HuH-7.5 (cell line): ENCODE measurements at regions not wholly inside any gene's neighbourhood (a gene's known extent, or its start where the extent isn't known, plus 50 kb on each side); places are given as distances from the start of the nearest gene placed in this dataset.
"Not testable (repeated sequence)": the region's sequence is repeated elsewhere in the genome, so short reads cannot be mapped to it uniquely, and the experiment has no call there.

Experiments used
- DNase-seq: peaks from one replicate; pipeline ENCODE4 v3.0.0; 2011; ENCODE audit warnings: low spot score

GRCh38 chr2:395886-396285 is 108.0 kb upstream of the ALKAL2 start:
- no peak for DNase-seq

- DNase-seq = no peak
Measured at GRCh38 chr2:393711-394696, 106.1 kb upstream of the ALKAL2 start.

DNA sequence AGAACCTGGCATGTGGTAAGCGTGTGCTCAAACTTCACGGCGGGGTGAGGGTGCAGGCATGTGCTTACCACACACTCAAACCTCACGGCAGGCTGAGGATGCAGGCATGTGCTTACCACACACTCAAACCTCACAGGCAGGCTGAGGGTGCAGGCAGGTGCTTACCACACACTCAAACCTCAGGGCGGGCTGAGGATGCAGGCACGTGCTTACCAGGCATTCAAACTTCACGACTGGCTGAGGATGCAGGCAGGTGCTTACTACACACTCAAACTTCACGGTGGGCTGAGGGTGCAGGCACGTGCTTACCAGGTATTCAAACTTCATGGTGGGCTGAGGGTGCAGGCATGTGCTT is 105.0 kb upstream of the ALKAL2 start:
- DNase-seq = no peak

GRCh38 chr2:392181-392925 is 104.5 kb upstream of the ALKAL2 start:
- no peak for DNase-seq

DNA sequence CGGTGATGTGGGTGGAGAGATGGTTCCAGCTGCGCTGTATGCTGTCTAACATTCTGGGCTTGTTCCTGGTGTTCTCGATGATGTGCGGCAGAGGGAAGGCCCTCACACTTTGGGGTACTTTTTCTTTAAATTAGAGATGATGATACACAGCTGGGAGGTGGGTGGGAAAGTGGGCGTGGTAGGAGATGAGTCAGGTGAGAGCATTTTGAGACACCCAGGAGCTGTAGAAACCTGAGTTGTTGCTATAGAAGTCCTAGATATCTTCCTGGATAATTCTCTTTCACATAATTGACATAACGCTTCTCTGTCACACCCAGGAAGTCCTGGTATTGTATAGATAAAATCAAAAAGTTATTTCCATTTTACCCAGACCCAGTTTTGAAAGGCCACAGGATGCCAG is 103.8 kb upstream of the ALKAL2 start:
- no peak for DNase-seq

GRCh38 chr2:390959-391358 is 103.1 kb upstream of the ALKAL2 start:
- no peak for DNase-seq

GRCh38 chr2:389985-390384 is 102.1 kb upstream of the ALKAL2 start:
- not testable (repeated sequence) for DNase-seq

DNA sequence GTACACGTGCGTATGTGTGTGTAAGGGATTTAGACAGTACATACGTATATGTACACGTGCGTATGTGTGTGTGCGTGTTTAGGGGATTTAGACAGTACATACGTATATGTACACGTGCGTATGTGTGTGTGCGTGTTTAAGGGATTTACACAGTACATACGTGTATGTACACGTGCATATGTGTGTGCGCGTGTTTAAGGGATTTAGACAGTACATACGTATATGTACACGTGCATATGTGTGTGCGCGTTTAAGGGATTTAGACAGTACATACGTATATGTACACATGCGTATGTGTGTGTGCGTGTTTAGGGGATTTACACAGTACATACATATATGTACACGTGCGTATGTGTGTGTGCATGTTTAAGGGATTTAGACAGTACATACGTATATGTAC is 100.9 kb upstream of the ALKAL2 start:
- not testable (repeated sequence) for DNase-seq

DNA sequence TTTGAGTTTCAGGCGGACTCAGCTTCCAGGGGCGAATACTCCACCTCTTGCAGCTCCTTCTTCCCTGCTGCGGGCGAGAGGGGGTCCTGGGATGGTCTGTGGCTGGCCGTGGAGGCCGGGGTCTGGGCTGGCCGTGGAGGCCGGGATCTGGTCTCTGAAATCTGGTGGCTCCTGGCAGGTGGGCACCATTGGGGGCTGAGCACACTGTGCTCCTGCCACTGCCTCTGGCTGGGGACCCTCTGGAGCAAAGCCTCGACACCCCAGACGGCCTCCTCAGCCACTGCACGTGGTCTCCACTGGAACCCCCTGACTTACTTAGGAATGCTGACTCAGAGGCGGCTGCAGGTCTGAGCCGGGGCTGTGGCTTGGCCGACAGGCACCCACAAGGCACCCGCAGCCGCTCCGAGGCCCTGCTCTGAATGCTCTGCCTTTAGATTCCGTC is 100.1 kb upstream of the ALKAL2 start:
- no peak for DNase-seq

DNA sequence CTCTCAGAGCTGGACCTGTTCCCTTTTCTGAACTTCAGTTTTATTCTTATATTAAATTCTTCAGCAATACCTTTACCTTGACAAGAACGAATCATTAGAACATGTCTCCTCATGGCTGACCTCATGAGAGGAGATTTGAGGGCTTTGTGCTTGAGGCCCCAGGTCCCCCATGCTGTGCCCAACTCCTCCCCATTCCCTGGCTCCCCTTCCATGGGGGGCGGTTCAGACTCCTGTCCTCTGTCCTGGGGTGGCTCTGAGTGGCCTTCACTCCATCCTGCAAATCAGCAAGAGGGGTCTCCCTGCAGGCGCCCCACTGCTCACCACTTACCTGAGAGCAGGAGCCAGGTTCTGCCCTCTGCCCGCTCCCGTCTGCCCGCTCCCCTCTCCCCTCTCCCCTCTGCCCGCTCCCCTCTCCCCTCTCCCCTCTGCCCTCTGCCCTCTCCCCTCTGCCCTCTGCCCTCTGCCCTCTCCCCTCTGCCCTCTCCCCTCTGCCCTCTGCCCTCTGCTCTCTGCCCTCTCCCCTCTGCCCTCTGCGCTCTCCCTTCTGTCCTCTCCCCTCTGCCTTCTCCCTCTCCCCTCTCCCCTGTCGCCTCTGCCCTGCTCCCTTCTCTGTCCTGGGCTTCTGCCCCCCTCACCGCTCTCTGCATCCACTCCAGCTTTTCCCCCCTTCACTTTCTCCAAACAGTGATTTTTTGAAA is 98.7 kb upstream of the ALKAL2 start:
- no peak for DNase-seq

GRCh38 chr2:385785-386184 is 97.9 kb upstream of the ALKAL2 start:
- DNase-seq = no peak

DNA sequence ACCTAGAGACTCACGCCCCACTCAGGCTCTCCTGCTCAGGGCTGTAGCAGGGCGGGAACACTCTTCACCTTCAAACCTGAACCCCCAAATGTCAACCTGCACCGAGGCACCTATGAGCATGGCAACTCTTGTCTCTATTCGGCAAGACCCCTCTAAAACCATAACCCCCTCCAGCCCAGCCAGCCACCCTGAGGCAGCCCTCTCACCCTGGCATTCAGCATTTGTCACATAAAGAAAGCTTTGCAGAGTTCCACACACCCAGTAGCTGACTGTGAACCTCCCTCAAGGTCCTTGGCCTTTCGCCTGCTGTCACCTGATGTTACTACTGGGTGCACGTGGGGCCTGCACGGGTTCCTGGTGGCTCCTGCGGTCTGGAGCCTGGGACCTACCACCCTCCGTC is 97.2 kb upstream of the ALKAL2 start:
- DNase-seq = no peak

DNA sequence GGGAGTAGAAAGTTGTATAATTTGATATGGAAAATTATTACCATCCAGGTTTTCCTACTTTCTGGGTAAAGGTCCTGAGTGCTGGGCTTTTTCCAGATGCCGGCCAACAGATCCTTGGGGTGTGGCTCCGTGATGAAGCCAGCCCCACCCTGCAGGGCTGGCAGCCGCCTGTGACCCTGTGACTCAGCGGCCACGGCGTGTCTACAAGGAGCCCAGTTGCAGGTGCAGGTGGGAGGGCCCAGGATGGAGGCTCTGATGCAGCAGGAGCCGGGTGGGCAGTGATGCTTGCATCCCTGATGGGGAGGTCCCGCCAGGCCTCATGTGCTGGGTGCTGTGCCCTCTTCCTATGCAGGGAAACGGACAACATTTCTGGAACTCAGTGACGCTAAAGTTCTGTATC is 96.0 kb upstream of the ALKAL2 start:
- no peak for DNase-seq

DNA sequence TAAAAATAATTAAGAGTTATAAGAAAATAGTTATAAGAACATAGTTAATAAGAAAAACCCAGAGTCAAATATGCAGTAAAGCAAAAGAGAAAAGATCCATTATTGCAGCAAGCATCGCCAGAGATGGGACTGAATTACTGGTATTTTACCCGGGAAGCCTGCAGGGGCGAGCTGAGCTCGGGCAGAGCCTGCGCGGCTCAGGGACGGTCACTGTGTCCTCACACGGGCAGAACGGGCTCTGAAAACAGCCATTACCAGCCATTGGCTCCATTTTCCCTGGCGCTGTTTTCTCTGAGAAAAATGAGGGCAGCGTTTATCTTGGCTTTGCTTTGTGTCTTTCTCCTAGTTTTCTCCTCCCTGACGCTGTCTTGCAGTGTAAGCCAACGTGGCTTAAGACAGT is 95.3 kb upstream of the ALKAL2 start:
- DNase-seq = no peak

DNA sequence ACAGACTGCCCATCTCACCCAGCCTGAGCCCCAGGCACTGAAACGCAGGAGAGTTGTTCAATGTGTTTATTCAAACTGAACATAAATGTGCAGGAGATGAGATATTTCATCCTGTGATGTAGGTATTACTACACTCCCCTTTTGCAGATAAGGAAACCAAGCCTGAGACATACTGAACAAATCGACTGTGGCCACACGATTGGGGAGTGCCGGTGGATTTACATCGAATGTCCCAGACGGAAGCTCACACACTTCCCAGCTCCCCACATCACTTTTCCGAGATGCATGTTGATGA is 94.8 kb upstream of the ALKAL2 start:
- no peak for DNase-seq

- DNase-seq = no peak
Measured at GRCh38 chr2:381941-382727, 94.2 kb upstream of the ALKAL2 start.

- DNase-seq = no peak
Measured at GRCh38 chr2:381181-381580, 93.3 kb upstream of the ALKAL2 start.

DNA sequence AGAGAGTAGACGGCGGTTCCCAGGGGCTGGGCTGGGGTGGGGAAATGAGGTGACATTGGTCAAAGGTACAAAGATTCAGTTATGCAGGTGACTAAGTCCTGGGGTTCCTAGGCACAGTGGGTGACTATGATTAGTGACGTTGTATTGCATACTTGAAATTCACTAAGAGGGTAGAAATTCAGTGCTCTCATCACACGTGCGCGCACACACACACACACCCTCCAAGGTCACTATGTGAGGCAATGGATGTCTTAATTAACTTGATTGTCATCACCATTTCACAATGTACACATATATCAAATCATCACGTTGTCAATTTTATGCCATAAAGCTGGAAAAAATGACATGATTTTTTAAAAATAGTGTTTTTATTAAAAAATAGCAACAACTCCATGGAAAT is 92.9 kb upstream of the ALKAL2 start:
- no peak for DNase-seq

GRCh38 chr2:380221-380620 is 92.3 kb upstream of the ALKAL2 start:
- no peak for DNase-seq

GRCh38 chr2:379778-380177 is 91.9 kb upstream of the ALKAL2 start:
- DNase-seq = no peak

DNA sequence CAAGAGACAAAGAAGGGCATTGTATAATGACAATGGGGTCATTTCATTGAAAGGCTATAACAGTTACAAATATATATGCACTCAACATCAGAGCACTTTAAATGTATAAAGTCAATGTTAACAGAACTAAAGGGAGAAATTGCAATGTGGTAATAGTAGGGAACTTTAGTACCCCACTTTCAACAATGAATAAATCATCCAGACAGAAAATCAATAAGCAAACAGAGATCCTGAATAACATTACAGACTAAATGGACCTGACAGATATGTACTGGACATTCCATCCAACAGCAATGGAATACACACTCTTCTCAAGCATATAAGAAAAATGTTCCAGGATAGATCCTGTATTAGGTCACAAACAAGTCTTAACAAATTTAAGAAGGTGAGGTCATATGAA is 90.5 kb upstream of the ALKAL2 start:
- DNase-seq = no peak

DNA sequence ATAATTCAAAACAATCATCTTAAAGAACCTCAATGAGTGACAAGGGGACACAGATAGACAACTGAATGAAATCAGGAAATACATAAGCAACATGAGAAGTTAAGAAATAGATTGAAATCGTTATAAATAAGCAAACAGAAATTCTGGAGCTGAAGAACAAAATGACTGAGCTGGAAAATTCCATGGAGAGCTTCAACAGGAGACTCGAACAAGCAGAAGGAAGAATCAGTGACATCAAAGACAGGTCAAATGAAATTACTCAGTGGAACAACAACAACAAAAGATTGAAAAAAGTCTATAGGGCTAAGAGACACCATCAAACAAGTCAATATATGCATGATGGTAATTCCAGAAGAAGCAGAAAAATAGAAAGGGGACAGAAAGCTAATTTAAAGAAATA is 89.5 kb upstream of the ALKAL2 start:
- no peak for DNase-seq
